Osteocyte (in vitro differentiated cells): ENCODE measurements at regions not wholly inside any gene's neighbourhood (a gene's known extent, or its start where the extent isn't known, plus 50 kb on each side); places are given as distances from the start of the nearest gene placed in this dataset.

Experiments used
- DNase-seq: peaks from one replicate; pipeline ENCODE4 v3.0.0; 2021; ENCODE audit warnings: mixed read lengths; ENCODE audit not compliant: unreplicated experiment; ENCODE audit errors: extremely low spot score
- H3K27ac Mint-ChIP-seq: one replicate; pipeline ENCODE4 v1.8.0; 2021; ENCODE audit warnings: mild to moderate bottlenecking, mixed read lengths; ENCODE audit not compliant: unreplicated experiment
- H3K27me3 Mint-ChIP-seq: one replicate; pipeline ENCODE4 v1.8.0; 2021; ENCODE audit warnings: mixed read lengths; ENCODE audit not compliant: unreplicated experiment
- H3K36me3 Mint-ChIP-seq: one replicate; pipeline ENCODE4 v1.8.0; 2021; ENCODE audit warnings: mixed read lengths; ENCODE audit not compliant: unreplicated experiment
- H3K4me1 Mint-ChIP-seq: one replicate; pipeline ENCODE4 v1.8.0; 2021; ENCODE audit warnings: mixed read lengths; ENCODE audit not compliant: unreplicated experiment
- H3K4me3 Mint-ChIP-seq: one replicate; pipeline ENCODE4 v1.8.0; 2021; ENCODE audit warnings: mild to moderate bottlenecking, moderate library complexity, mixed read lengths; ENCODE audit not compliant: unreplicated experiment
- H3K9me3 Mint-ChIP-seq: one replicate; pipeline ENCODE4 v1.8.0; 2021; ENCODE audit warnings: mixed read lengths; ENCODE audit not compliant: unreplicated experiment
- CTCF ChIP-seq: fragments of 200-600 bp; sonication (generic); IDR thresholded peaks from 2 replicates; pipeline ENCODE4 v1.5.0; 2021; ENCODE audit warnings: antibody characterized with exemption, mild to moderate bottlenecking, moderate library complexity

- no peak overlapping the region for H3K27ac Mint-ChIP-seq
- no peaks in the 10 kb centered on the region for H3K9me3 Mint-ChIP-seq
- no peaks in the 10 kb centered on the region for H3K27me3 Mint-ChIP-seq
- H3K4me1 Mint-ChIP-seq, result peaks cover 7% of the 10 kb centered on the region
- no peak for TF ChIP-seq CTCF
- no peak overlapping the region for H3K4me3 Mint-ChIP-seq
- H3K36me3 Mint-ChIP-seq, result no peaks in the 10 kb centered on the region
- no peak for DNase-seq
These were observed 85.3 kb upstream of the CAST start for GRCh38 chr5:96576876-96577275.

GRCh38 chr5:96577909-96578308, 84.3 kb upstream of the CAST start:
- H3K27me3 Mint-ChIP-seq, result no peaks in the 10 kb centered on the region
- H3K4me1 Mint-ChIP-seq, result peaks cover 10% of the 10 kb centered on the region
- no peaks in the 10 kb centered on the region for H3K9me3 Mint-ChIP-seq
- no peak for TF ChIP-seq CTCF
- H3K36me3 Mint-ChIP-seq, result no peaks in the 10 kb centered on the region
- H3K4me3 Mint-ChIP-seq, result no peak overlapping the region
- no peak for DNase-seq
- H3K27ac Mint-ChIP-seq, result no peak overlapping the region

- no peak for DNase-seq
- H3K4me3 Mint-ChIP-seq, result no peak overlapping the region
- no peak for TF ChIP-seq CTCF
- no peak overlapping the region for H3K27ac Mint-ChIP-seq
- no peaks in the 10 kb centered on the region for H3K9me3 Mint-ChIP-seq
- H3K4me1 Mint-ChIP-seq, result peaks cover 9% of the 10 kb centered on the region
- H3K36me3 Mint-ChIP-seq, result no peaks in the 10 kb centered on the region
- no peaks in the 10 kb centered on the region for H3K27me3 Mint-ChIP-seq
These were observed 82.5 kb upstream of the CAST start for GRCh38 chr5:96579711-96580110.

- no peaks in the 10 kb centered on the region for H3K36me3 Mint-ChIP-seq
- H3K27ac Mint-ChIP-seq, result no peak overlapping the region
- no peak for DNase-seq
- H3K4me3 Mint-ChIP-seq, result no peak overlapping the region
- no peak for TF ChIP-seq CTCF
- H3K9me3 Mint-ChIP-seq, result no peaks in the 10 kb centered on the region
- H3K27me3 Mint-ChIP-seq, result peaks cover 13% of the 10 kb centered on the region
- H3K4me1 Mint-ChIP-seq, result peaks cover 9% of the 10 kb centered on the region
These were observed 79.8 kb upstream of the CAST start for GRCh38 chr5:96582343-96582742.

- H3K36me3 Mint-ChIP-seq, result no peaks in the 10 kb centered on the region
- TF ChIP-seq CTCF, result no peak
- DNase-seq, result no peak
- peaks cover 6% of the 10 kb centered on the region for H3K4me1 Mint-ChIP-seq
- H3K27me3 Mint-ChIP-seq, result peaks cover 17% of the 10 kb centered on the region
- H3K4me3 Mint-ChIP-seq, result no peak overlapping the region
- no peak overlapping the region for H3K27ac Mint-ChIP-seq
- no peaks in the 10 kb centered on the region for H3K9me3 Mint-ChIP-seq
These were observed 77.5 kb upstream of the CAST start for GRCh38 chr5:96584712-96585111.
